Astrocyte of the spinal cord (primary cell): ENCODE measurements at regions not wholly inside any gene's neighbourhood (a gene's known extent, or its start where the extent isn't known, plus 50 kb on each side); places are given as distances from the start of the nearest gene placed in this dataset.
A peak's percentile ranks its signal among the peaks of the same experiment; 100 is the strongest.
"Not testable (repeated sequence)": the region's sequence is repeated elsewhere in the genome, so short reads cannot be mapped to it uniquely, and the experiment has no call there.

ENCODE experiments used
- DNase-seq: peaks from one replicate; pipeline ENCODE4 v3.0.0; 2011; ENCODE audit warnings: low read depth, low spot score
- H3K4me3 ChIP-seq: 2 replicates; pipeline ENCODE4 v1.5.1; 2011; ENCODE audit warnings: low read depth, mild to moderate bottlenecking, low read length, moderate library complexity
- in situ Hi-C: cut with HindIII; loops from 2 replicates; pipeline ENCODE4 v1.10.0; 2017; ENCODE audit warnings: low sequenced_read_pairs
- TF ChIP-seq, protein P1 (sequence below): IDR thresholded peaks from 2 replicates; pipeline ENCODE4 v1.5.1; 2012; ENCODE audit warnings: low read depth, mild to moderate bottlenecking, low read length, inconsistent platforms

DNA sequence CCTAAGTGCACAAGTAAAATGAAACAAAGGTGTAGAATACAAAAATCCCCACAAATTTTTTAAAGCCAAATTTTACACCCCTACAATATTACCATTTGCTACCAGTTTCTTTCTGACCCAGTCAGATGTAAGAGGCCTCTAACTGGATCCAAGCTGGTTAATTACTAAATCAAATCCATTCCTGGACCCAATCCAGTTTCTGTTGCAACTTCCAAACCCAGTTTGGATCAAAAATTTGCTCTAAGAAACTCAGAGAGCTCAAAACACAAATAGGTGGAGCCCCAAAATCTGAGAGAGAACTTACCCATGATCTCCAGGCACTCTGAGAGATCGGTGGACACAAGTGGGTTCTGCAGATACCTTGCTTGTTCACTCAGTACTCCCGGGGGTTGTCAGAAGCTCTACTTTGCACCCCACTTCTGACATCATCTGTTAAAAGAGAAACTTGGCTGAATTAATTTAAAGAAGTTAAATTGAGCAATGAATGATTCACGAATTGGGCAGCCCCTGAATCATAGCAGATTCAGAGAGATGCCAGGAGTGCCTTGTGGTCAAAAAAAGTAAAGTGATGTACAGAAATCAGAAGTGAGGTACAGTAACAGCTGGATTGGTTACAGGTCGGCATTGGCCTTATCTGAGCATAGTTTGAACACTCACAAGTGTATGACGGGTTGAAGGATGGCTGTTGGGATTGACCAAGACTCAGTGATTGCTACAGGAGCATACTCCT is 448.0 kb downstream of the KCNT2 start:
- in situ Hi-C loops = no loop called here
- H3K4me3 ChIP-seq = no peak overlapping the region
- DNase-seq = peak; percentile 75

DNA sequence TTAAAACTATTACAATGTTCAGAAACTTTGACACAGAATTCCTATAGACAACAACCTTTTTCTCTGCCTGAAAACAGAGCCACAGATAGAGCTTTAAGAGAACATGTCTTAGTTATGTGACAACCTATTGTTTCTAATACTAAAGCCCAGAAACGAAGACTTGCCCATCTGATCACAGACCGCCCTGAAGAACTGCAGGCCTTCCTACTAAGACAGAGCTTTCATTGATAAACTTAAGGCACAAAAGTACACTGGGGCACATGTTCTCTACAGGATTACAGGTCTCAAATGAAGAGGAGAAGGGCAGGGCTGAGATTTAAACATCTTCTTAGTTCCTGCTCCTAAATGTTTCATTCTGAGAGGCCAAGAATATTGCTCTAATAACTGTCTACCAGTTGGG is 452.7 kb downstream of the KCNT2 start:
- in situ Hi-C loops = no loop called here
- TF ChIP-seq, protein P1, sequence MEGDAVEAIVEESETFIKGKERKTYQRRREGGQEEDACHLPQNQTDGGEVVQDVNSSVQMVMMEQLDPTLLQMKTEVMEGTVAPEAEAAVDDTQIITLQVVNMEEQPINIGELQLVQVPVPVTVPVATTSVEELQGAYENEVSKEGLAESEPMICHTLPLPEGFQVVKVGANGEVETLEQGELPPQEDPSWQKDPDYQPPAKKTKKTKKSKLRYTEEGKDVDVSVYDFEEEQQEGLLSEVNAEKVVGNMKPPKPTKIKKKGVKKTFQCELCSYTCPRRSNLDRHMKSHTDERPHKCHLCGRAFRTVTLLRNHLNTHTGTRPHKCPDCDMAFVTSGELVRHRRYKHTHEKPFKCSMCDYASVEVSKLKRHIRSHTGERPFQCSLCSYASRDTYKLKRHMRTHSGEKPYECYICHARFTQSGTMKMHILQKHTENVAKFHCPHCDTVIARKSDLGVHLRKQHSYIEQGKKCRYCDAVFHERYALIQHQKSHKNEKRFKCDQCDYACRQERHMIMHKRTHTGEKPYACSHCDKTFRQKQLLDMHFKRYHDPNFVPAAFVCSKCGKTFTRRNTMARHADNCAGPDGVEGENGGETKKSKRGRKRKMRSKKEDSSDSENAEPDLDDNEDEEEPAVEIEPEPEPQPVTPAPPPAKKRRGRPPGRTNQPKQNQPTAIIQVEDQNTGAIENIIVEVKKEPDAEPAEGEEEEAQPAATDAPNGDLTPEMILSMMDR = no peak
- no peak for DNase-seq
- H3K4me3 ChIP-seq = no peak overlapping the region

More for the DNA sequence above, 448.0 kb downstream of the KCNT2 start:
- TF ChIP-seq, protein P1 = no peak

DNA sequence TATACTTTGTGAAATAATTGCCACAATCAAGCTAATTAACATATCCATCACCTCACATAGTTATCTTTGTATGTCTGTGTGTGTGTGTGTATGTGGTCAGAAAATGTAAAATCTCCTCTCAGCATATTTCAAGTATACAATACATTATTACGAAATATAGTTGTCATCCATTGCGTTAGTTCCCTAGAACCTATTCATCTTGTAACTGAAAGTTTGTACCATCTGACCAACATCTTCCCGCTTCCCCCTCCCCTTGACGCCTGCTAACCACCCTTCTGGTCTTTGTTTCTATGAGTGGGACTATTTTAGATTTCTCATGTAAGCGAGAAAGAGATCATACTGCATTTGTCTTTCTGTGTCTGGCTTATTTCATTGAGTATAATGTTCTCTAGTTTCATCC is 455.3 kb downstream of the KCNT2 start:
- DNase-seq = no peak
- H3K4me3 ChIP-seq = no peak overlapping the region
- TF ChIP-seq, protein P1 = no peak
- in situ Hi-C loops = no loop called here

DNA sequence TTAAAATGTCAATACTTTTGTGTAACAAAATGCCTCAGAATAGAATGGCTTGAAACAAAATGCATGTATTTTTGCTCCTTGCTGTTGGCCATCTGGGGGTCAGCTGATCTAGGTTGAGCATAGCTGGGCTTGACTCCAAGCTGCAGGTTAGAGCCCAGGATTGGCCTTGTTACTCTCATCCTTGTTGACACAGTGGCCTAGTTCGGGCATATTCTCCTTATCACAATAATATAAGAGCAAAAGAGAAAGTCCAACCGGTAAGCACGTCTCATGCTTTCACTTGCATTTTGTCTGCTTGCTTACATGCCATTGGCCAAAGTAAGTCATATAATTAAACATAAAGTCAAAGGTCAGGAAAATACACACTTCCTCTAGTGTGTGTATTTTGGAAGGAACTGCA is 456.2 kb downstream of the KCNT2 start:
- no peak overlapping the region for H3K4me3 ChIP-seq
- in situ Hi-C loops = no loop called here
- no peak for DNase-seq
- TF ChIP-seq, protein P1 = no peak

DNA sequence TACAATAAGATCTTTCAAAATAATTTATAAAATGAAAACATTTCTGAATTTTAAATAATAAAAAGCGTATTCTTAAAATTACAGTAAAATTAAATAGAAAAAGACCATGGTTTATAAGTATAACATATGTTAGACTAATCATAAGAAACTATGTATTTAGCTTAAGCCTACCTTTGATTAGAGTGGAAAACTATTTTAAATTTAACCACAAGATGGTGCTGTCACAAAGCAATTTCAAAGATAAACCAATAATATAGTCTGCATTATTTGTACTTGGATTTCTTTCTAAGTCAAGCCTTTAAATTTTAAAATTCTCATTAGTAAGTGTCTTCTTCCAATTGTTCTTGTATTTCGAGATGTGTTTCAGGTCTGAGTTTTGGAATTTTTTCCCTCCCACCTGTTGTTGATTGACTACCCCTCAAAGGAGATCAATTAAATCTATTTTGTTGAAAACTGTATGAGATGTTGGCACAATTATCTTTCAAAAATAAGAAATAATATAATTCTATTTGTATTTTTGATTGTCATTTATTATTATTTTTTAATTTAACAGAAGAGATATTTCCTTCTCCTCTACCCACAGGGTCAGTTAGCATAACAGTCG is 459.8 kb downstream of the KCNT2 start:
- TF ChIP-seq, protein P1 = peak; percentile 30
- no peak overlapping the region for H3K4me3 ChIP-seq
- in situ Hi-C loops = no loop called here
- DNase-seq = peak; percentile 70

DNA sequence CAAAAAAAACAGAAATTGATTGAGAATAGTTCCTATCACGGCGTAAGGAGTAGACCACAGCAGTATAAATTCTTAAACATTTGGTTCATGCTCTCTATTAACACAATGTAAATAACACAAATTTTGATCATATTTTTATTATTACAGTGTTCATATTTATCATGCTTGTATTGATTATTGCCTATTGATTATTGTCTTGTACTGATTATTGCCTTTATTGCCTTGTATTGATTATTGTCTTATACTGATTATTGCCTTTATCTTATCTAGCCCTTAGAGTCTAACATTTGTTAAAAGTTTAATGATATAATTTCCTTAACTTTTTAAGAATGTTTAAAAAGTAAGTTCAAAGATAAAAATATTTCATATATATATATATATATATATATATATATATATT is 460.7 kb downstream of the KCNT2 start:
- TF ChIP-seq, protein P1 = no peak
- in situ Hi-C loops = no loop called here
- no peak for DNase-seq
- H3K4me3 ChIP-seq = no peak overlapping the region

DNA sequence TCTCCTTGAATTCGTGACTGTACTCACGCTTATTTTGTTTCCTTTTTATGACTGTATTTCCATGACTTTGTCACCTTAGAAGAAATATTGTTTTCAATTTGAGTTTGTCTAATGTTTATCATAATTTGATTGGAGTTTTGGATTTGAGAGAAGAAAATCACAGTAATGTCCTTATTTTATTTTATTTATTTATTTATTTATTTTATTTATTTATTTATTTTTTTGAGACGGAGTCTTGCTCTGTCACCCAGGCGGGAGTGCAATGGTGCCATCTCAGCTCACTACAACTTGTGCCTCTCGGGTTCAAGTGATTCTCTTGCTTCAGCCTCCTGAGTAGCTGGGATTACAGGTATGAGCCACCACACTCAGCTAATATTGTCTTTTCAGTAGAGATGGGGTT is 463.1 kb downstream of the KCNT2 start:
- in situ Hi-C loops, H3K4me3 ChIP-seq, DNase-seq: not testable (repeated sequence)
